Mesenchymal stem cell (in vitro differentiated cells and primary cell): ENCODE measurements at regions not wholly inside any gene's neighbourhood (a gene's known extent, or its start where the extent isn't known, plus 50 kb on each side); places are given as distances from the start of the nearest gene placed in this dataset.

Source experiments
- DNase-seq: peaks from one replicate; pipeline ENCODE4 v3.0.0-alpha.2; 2013
- H2AFZ ChIP-seq: one replicate; pipeline ENCODE4 v1.6.1; 2013; ENCODE audit warnings: low read depth, mild to moderate bottlenecking, control low read depth, inconsistent platforms, low read length, moderate library complexity
- H2AK5ac ChIP-seq: 2 replicates; pipeline ENCODE4 v1.6.1; 2013; ENCODE audit warnings: low read length, moderate library complexity, mild to moderate bottlenecking, inconsistent platforms; ENCODE audit not compliant: severe bottlenecking
- H2BK120ac ChIP-seq: one replicate; pipeline ENCODE4 v1.6.1; 2013; ENCODE audit warnings: low read depth, mild to moderate bottlenecking, inconsistent platforms, low read length, moderate library complexity
- H2BK12ac ChIP-seq, 2 experiments: one replicate each; pipeline ENCODE4 v1.6.1; 2013; ENCODE audit warnings: inconsistent platforms in 2 of 2, low read length in 2 of 2, mild to moderate bottlenecking in 2 of 2, moderate library complexity in 2 of 2, control low read depth in 1 of 2
- H2BK15ac ChIP-seq: one replicate; pipeline ENCODE4 v1.6.1; 2013; ENCODE audit warnings: mild to moderate bottlenecking, low read depth, inconsistent platforms; ENCODE audit not compliant: poor library complexity, severe bottlenecking
- H2BK5ac ChIP-seq: 2 replicates; pipeline ENCODE4 v1.6.1; 2013; ENCODE audit warnings: low read depth, mild to moderate bottlenecking, low read length, control low read depth, inconsistent platforms; ENCODE audit not compliant: poor library complexity, severe bottlenecking
- H3K14ac ChIP-seq, 2 experiments: one replicate each; pipeline ENCODE4 v1.6.1; 2013; ENCODE audit warnings: inconsistent platforms in 2 of 2, low read length in 2 of 2, control low read depth in 1 of 2, mild to moderate bottlenecking in 1 of 2, moderate library complexity in 1 of 2
- H3K18ac ChIP-seq, 2 experiments: one replicate each; pipeline ENCODE4 v1.6.1; 2013; ENCODE audit warnings: inconsistent platforms in 2 of 2, low read length in 2 of 2, control low read depth in 1 of 2, low read depth in 1 of 2, mild to moderate bottlenecking in 1 of 2
- H3K23ac ChIP-seq, 2 experiments: one replicate each; pipeline ENCODE4 v1.6.1; 2013; ENCODE audit warnings: inconsistent platforms in 2 of 2, low read length in 2 of 2, mild to moderate bottlenecking in 2 of 2, moderate library complexity in 2 of 2, control low read depth in 1 of 2
- H3K27ac ChIP-seq: 2 replicates; pipeline ENCODE4 v1.5.1; 2013; ENCODE audit warnings: mild to moderate bottlenecking, moderate library complexity, low read length, control low read depth, inconsistent platforms; ENCODE audit not compliant: poor library complexity, severe bottlenecking
- H3K27me3 ChIP-seq, 2 experiments: 2 replicates each; pipeline versions ENCODE4 v1.6.1 to v1.7.0; 2013; ENCODE audit warnings: low read length in 2 of 2, mild to moderate bottlenecking in 2 of 2, moderate library complexity in 2 of 2, control low read depth in 1 of 2, inconsistent platforms in 1 of 2; ENCODE audit not compliant: control insufficient read depth in 1 of 2, insufficient read depth in 1 of 2
- H3K36me3 ChIP-seq, 2 experiments: 2 replicates each; pipeline versions ENCODE4 v1.6.1 to v1.7.0; 2013; ENCODE audit warnings: low read length in 2 of 2, control low read depth in 1 of 2, inconsistent platforms in 1 of 2, low read depth in 1 of 2, mild to moderate bottlenecking in 1 of 2; ENCODE audit not compliant: insufficient read depth in 2 of 2, control insufficient read depth in 1 of 2
- H3K4ac ChIP-seq, 2 experiments: one replicate each; pipeline ENCODE4 v1.6.1; 2013; ENCODE audit warnings: inconsistent platforms in 2 of 2, low read length in 2 of 2, mild to moderate bottlenecking in 2 of 2, moderate library complexity in 2 of 2, control low read depth in 1 of 2, low read depth in 1 of 2
- H3K4me1 ChIP-seq: 2 replicates; pipeline ENCODE4 v1.6.1; 2013; ENCODE audit warnings: low read depth, low read length, control low read depth; ENCODE audit not compliant: control insufficient read depth, insufficient read depth
- H3K4me2 ChIP-seq: 2 replicates; pipeline ENCODE4 v1.6.1; 2013; ENCODE audit warnings: low read length, mild to moderate bottlenecking, inconsistent platforms; ENCODE audit not compliant: poor library complexity, severe bottlenecking
- H3K4me3 ChIP-seq, 2 experiments: 2 replicates each; pipeline versions ENCODE4 v1.5.1 to v1.7.0; 2013; ENCODE audit warnings: low read length in 2 of 2, mild to moderate bottlenecking in 2 of 2, control low read depth in 1 of 2, low read depth in 1 of 2; ENCODE audit not compliant: insufficient read depth in 1 of 2
- H3K79me1 ChIP-seq: replicated peaks from 2 replicates; pipeline ENCODE4 v1.6.1; 2013; ENCODE audit warnings: mild to moderate bottlenecking, control low read depth, low read length, inconsistent platforms; ENCODE audit not compliant: poor library complexity, severe bottlenecking
- H3K9ac ChIP-seq: 2 replicates; pipeline ENCODE4 v1.7.0; 2013; ENCODE audit warnings: mild to moderate bottlenecking, low read length, moderate library complexity
- H3K9me3 ChIP-seq: 2 replicates; pipeline ENCODE4 v1.7.0; 2013; ENCODE audit warnings: mild to moderate bottlenecking, low read length; ENCODE audit not compliant: control insufficient read depth
- H4K8ac ChIP-seq: one replicate; pipeline ENCODE4 v1.6.1; 2013; ENCODE audit warnings: inconsistent platforms, mild to moderate bottlenecking, low read length, moderate library complexity
- H4K91ac ChIP-seq: one replicate; pipeline ENCODE4 v1.6.1; 2013; ENCODE audit warnings: mild to moderate bottlenecking, low read length, inconsistent platforms
- WGBS: methylation state at CpG from one replicate; pipeline ENCODE4 v1.1.7; 2013; ENCODE audit warnings: mixed read lengths; 5-methylcytosine and 5-hydroxymethylcytosine counted together

DNA sequence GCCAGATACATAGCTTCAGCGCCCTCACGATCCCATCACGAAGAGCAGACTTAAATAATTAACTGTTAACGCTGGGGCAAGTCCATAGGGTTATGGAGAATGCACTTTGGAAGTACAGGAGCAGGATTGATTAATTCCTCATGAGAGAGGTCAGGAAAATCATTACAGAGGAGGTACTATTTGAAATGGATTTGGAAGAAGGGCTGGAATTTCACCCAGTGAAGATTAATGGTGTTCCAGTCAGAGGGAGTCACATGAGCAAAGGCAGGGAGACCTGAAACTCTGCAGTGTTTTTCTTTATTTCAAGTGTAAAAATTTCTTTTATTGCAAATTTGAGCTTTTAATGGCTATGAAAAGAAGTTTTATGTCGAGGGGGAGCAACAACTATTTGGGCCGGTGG is 329.8 kb upstream of the GRM7 start:
- H2AFZ ChIP-seq = no peak overlapping the region
- no peak overlapping the region for H3K4me2 ChIP-seq
- H3K9ac ChIP-seq = no peak overlapping the region
- no peak overlapping the region for H2BK120ac ChIP-seq
- no peak overlapping the region for H3K27ac ChIP-seq
- H4K91ac ChIP-seq = no peak overlapping the region
- no peak overlapping the region for H4K8ac ChIP-seq
- H3K14ac ChIP-seq = no peak overlapping the region
- H3K18ac ChIP-seq = no peak overlapping the region
- no peaks in the 10 kb centered on the region for H3K27me3 ChIP-seq
- no peak overlapping the region for H3K23ac ChIP-seq
- H3K9me3 ChIP-seq = peaks cover 12% of the 10 kb centered on the region
- no peak overlapping the region for H2AK5ac ChIP-seq
- no peak overlapping the region for H3K4ac ChIP-seq
- 72% methylated on average over 6 of the region's 6 CpGs for WGBS
- H3K4me3 ChIP-seq = no peak overlapping the region
- DNase-seq = no peak
- H2BK15ac ChIP-seq = no peak overlapping the region
- no peaks in the 10 kb centered on the region for H3K79me1 ChIP-seq
- H2BK5ac ChIP-seq = no peak overlapping the region
- H3K36me3 ChIP-seq = no peaks in the 10 kb centered on the region
- no peak overlapping the region for H2BK12ac ChIP-seq
- no peaks in the 10 kb centered on the region for H3K4me1 ChIP-seq

- H3K4me3 ChIP-seq = no peak overlapping the region
- no peak overlapping the region for H3K27ac ChIP-seq
- no peak overlapping the region for H3K4ac ChIP-seq
- H3K27me3 ChIP-seq = no peaks in the 10 kb centered on the region
- no peak overlapping the region for H2BK15ac ChIP-seq
- no peak overlapping the region for H3K4me2 ChIP-seq
- 60% methylated on average over 2 of the region's 3 CpGs for WGBS
- no peak overlapping the region for H4K8ac ChIP-seq
- H2AFZ ChIP-seq = no peak overlapping the region
- no peak overlapping the region for H3K14ac ChIP-seq
- DNase-seq = no peak
- no peak overlapping the region for H4K91ac ChIP-seq
- H2BK120ac ChIP-seq = no peak overlapping the region
- no peak overlapping the region for H2BK12ac ChIP-seq
- no peak overlapping the region for H2AK5ac ChIP-seq
- H3K9me3 ChIP-seq = peaks cover 10% of the 10 kb centered on the region
- no peaks in the 10 kb centered on the region for H3K79me1 ChIP-seq
- no peak overlapping the region for H3K9ac ChIP-seq
- no peak overlapping the region for H3K23ac ChIP-seq
- H3K18ac ChIP-seq = no peak overlapping the region
- H2BK5ac ChIP-seq = no peak overlapping the region
- no peaks in the 10 kb centered on the region for H3K36me3 ChIP-seq
- H3K4me1 ChIP-seq = no peaks in the 10 kb centered on the region
Observed at GRCh38 chr3:6532101-6532500, 328.8 kb upstream of the GRM7 start.

DNA sequence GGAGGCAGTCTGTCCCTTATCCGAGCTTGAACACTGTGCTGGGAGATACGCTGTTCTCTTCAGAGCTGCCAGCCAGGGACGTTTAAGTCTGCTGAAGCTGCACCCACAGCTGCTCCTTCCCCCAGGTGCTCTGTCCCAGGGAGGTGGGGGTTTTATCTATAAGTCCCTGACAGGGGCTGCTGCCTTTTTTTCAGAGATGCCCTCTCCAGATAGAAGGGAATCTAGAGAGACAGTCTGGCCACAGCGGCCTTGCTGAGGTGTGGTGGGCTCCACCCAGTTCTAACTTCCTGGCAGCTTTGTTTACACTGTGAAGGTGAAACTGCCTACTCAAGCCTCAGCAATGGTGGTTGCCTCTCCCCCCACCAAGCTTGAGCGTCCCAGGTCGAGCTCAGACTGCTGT is 319.9 kb upstream of the GRM7 start:
- no peak overlapping the region for H4K91ac ChIP-seq
- no peak overlapping the region for H2BK120ac ChIP-seq
- no peak overlapping the region for H3K27ac ChIP-seq
- no peak overlapping the region for H2BK15ac ChIP-seq
- no peak overlapping the region for H4K8ac ChIP-seq
- H3K4me2 ChIP-seq = no peak overlapping the region
- H3K36me3 ChIP-seq = no peaks in the 10 kb centered on the region
- no peak overlapping the region for H2BK12ac ChIP-seq
- H3K9ac ChIP-seq = no peak overlapping the region
- no peak overlapping the region for H2AK5ac ChIP-seq
- no peak overlapping the region for H3K4me3 ChIP-seq
- H2AFZ ChIP-seq = no peak overlapping the region
- H3K4ac ChIP-seq = no peak overlapping the region
- DNase-seq = no peak
- H3K79me1 ChIP-seq = no peaks in the 10 kb centered on the region
- H3K23ac ChIP-seq = no peak overlapping the region
- peaks cover 17% of the 10 kb centered on the region for H3K9me3 ChIP-seq
- no peak overlapping the region for H3K14ac ChIP-seq
- no peaks in the 10 kb centered on the region for H3K4me1 ChIP-seq
- no peak overlapping the region for H2BK5ac ChIP-seq
- no peaks in the 10 kb centered on the region for H3K27me3 ChIP-seq
- no peak overlapping the region for H3K18ac ChIP-seq
- 72% methylated on average over 6 of the region's 6 CpGs for WGBS

DNA sequence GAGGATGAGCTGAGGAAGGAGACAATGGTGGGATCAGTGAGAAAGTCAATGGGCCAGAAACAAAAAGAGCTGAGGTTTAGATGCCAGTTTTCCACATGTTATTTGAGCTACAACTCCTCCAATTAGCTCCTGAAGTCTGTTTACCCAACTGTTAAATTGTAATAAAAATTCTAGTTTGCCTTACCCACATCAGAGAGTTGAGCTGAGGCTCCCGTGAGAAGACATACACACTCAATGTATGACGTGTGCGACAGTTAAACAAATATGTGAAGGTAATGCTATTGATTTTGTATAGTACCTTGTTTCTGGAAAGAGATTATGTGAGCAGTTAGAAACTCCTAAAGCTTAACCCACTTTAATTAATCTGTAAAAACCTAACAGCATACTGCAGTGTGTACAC is 318.1 kb upstream of the GRM7 start:
- no peak overlapping the region for H3K4me3 ChIP-seq
- no peak overlapping the region for H3K4me2 ChIP-seq
- no peaks in the 10 kb centered on the region for H3K27me3 ChIP-seq
- no peak overlapping the region for H4K8ac ChIP-seq
- no peaks in the 10 kb centered on the region for H3K79me1 ChIP-seq
- H2AFZ ChIP-seq = no peak overlapping the region
- peaks cover 17% of the 10 kb centered on the region for H3K9me3 ChIP-seq
- no peaks in the 10 kb centered on the region for H3K36me3 ChIP-seq
- H2BK120ac ChIP-seq = no peak overlapping the region
- H3K9ac ChIP-seq = no peak overlapping the region
- no peaks in the 10 kb centered on the region for H3K4me1 ChIP-seq
- H3K27ac ChIP-seq = no peak overlapping the region
- H2BK12ac ChIP-seq = no peak overlapping the region
- H3K4ac ChIP-seq = no peak overlapping the region
- 93% methylated on average over 3 of the region's 3 CpGs for WGBS
- DNase-seq = no peak
- H2BK5ac ChIP-seq = no peak overlapping the region
- H3K18ac ChIP-seq = no peak overlapping the region
- no peak overlapping the region for H2BK15ac ChIP-seq
- no peak overlapping the region for H3K14ac ChIP-seq
- H3K23ac ChIP-seq = no peak overlapping the region
- no peak overlapping the region for H4K91ac ChIP-seq
- no peak overlapping the region for H2AK5ac ChIP-seq
